Astrocyte (in vitro differentiated cells and primary cell): ENCODE measurements at regions not wholly inside any gene's neighbourhood (a gene's known extent, or its start where the extent isn't known, plus 50 kb on each side); places are given as distances from the start of the nearest gene placed in this dataset.

Experiments used
- DNase-seq: peaks from one replicate; pipeline ENCODE4 v3.0.0-alpha.2; 2010; ENCODE audit warnings: low read depth
- FAIRE-seq: peaks from 2 replicates; lab custom pipeline; 2011; peaks lifted over from hg19 to GRCh38; lab: Jason Lieb, UNC
- H2AFZ ChIP-seq: 2 replicates; pipeline ENCODE4 v1.6.0; 2012; ENCODE audit warnings: low read depth, low read length, inconsistent platforms
- H3K27ac ChIP-seq: 2 replicates; pipeline ENCODE4 v1.5.1; 2011; ENCODE audit warnings: low read depth, low read length, inconsistent platforms
- H3K27me3 ChIP-seq: 2 replicates; pipeline ENCODE4 v1.6.0; 2011; ENCODE audit warnings: low read length, inconsistent platforms; ENCODE audit not compliant: insufficient read depth
- H3K36me3 ChIP-seq: 2 replicates; pipeline ENCODE4 v1.5.1; 2011; ENCODE audit warnings: low read length, inconsistent platforms; ENCODE audit not compliant: insufficient read depth
- H3K4me1 ChIP-seq: 2 replicates; pipeline ENCODE4 v1.5.1; 2011; ENCODE audit warnings: low read length, inconsistent platforms; ENCODE audit not compliant: insufficient read depth
- H3K4me2 ChIP-seq: 2 replicates; pipeline ENCODE4 v1.6.0; 2012; ENCODE audit warnings: low read length, inconsistent platforms
- H3K4me3 ChIP-seq: 2 replicates; pipeline ENCODE4 v1.5.1; 2011; ENCODE audit warnings: low read depth, mild to moderate bottlenecking, low read length, inconsistent platforms; ENCODE audit not compliant: insufficient read depth
- H3K79me2 ChIP-seq: 2 replicates; pipeline ENCODE4 v1.6.0; 2012; ENCODE audit warnings: mild to moderate bottlenecking, low read length, inconsistent platforms; ENCODE audit not compliant: insufficient read depth
- H3K9ac ChIP-seq: 2 replicates; pipeline ENCODE4 v1.6.0; 2012; ENCODE audit warnings: mild to moderate bottlenecking, low read length, inconsistent platforms
- H3K9me3 ChIP-seq: 2 replicates; pipeline ENCODE4 v1.5.1; 2012; ENCODE audit warnings: low read depth, mild to moderate bottlenecking, low read length, inconsistent platforms; ENCODE audit not compliant: insufficient read depth
- H4K20me1 ChIP-seq: 2 replicates; pipeline ENCODE4 v1.6.0; 2012; ENCODE audit warnings: low read length, inconsistent platforms; ENCODE audit not compliant: insufficient read depth
- H3K27ac Mint-ChIP-seq: one replicate; pipeline ENCODE4 v1.8.0; 2021; ENCODE audit warnings: mild to moderate bottlenecking, mixed read lengths; ENCODE audit not compliant: unreplicated experiment
- H3K27me3 Mint-ChIP-seq: one replicate; pipeline ENCODE4 v1.8.0; 2021; ENCODE audit warnings: low read depth, mixed read lengths; ENCODE audit not compliant: unreplicated experiment
- H3K36me3 Mint-ChIP-seq: one replicate; pipeline ENCODE4 v1.8.0; 2021; ENCODE audit warnings: low read depth, mixed read lengths; ENCODE audit not compliant: unreplicated experiment
- H3K4me1 Mint-ChIP-seq: one replicate; pipeline ENCODE4 v1.8.0; 2021; ENCODE audit warnings: low read depth, mixed read lengths; ENCODE audit not compliant: unreplicated experiment
- H3K4me3 Mint-ChIP-seq: one replicate; pipeline ENCODE4 v1.8.0; 2021; ENCODE audit warnings: mild to moderate bottlenecking, moderate library complexity, mixed read lengths; ENCODE audit not compliant: unreplicated experiment
- H3K9me3 Mint-ChIP-seq: one replicate; pipeline ENCODE4 v1.8.0; 2021; ENCODE audit warnings: mild to moderate bottlenecking, mixed read lengths; ENCODE audit not compliant: unreplicated experiment
- EZH2 ChIP-seq: IDR thresholded peaks from 2 replicates; pipeline ENCODE4 v1.6.1; 2012; ENCODE audit warnings: mild to moderate bottlenecking, low read length, inconsistent platforms; ENCODE audit not compliant: insufficient read depth
- TF ChIP-seq, protein P1 (sequence below): IDR thresholded peaks from 2 replicates; pipeline ENCODE4 v1.5.1; 2011; ENCODE audit warnings: low read depth, mild to moderate bottlenecking, inconsistent platforms, low read length, moderate library complexity; ENCODE audit not compliant: insufficient read depth

DNA sequence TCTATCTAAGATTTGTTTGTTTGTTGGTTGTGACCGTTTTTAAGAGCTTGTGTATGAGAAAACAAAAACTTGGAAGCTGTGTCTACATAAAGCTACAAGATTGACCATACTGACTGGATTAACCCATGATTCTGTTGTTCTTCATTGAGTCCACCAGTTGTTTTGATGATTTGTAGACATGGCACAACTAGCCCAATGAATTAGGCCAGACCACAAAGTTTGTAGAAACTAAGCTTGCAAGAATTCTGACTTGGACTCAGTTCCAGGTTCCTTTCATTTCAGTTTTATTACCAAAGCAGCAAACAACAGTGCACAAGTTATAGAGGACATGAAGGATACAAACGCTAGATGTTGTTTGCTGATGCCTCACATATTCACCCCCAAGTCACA, 119.3 kb downstream of the RASGEF1B start:
- no peaks in the 10 kb centered on the region for H3K4me1 ChIP-seq
- H3K27me3 Mint-ChIP-seq, result no peaks in the 10 kb centered on the region
- H3K4me3 ChIP-seq, result no peak overlapping the region
- no peak overlapping the region for H3K9ac ChIP-seq
- no peaks in the 10 kb centered on the region for H3K36me3 Mint-ChIP-seq
- DNase-seq (peak; percentile 14), FAIRE-seq (peak; percentile 95)
- no peaks in the 10 kb centered on the region for H3K4me1 Mint-ChIP-seq
- no peaks in the 10 kb centered on the region for H3K9me3 ChIP-seq
- no peaks in the 10 kb centered on the region for H3K9me3 Mint-ChIP-seq
- no peak overlapping the region for H3K4me3 Mint-ChIP-seq
- H3K27me3 ChIP-seq, result no peaks in the 10 kb centered on the region
- no peak overlapping the region for H2AFZ ChIP-seq
- H3K79me2 ChIP-seq, result no peaks in the 10 kb centered on the region
- H3K4me2 ChIP-seq, result no peak overlapping the region
- no peak overlapping the region for H3K27ac ChIP-seq
- no peak overlapping the region for H3K27ac Mint-ChIP-seq
- H4K20me1 ChIP-seq, result no peaks in the 10 kb centered on the region
- no peaks in the 10 kb centered on the region for H3K36me3 ChIP-seq
- TF ChIP-seq, protein P1, sequence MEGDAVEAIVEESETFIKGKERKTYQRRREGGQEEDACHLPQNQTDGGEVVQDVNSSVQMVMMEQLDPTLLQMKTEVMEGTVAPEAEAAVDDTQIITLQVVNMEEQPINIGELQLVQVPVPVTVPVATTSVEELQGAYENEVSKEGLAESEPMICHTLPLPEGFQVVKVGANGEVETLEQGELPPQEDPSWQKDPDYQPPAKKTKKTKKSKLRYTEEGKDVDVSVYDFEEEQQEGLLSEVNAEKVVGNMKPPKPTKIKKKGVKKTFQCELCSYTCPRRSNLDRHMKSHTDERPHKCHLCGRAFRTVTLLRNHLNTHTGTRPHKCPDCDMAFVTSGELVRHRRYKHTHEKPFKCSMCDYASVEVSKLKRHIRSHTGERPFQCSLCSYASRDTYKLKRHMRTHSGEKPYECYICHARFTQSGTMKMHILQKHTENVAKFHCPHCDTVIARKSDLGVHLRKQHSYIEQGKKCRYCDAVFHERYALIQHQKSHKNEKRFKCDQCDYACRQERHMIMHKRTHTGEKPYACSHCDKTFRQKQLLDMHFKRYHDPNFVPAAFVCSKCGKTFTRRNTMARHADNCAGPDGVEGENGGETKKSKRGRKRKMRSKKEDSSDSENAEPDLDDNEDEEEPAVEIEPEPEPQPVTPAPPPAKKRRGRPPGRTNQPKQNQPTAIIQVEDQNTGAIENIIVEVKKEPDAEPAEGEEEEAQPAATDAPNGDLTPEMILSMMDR, result no peak
- TF ChIP-seq EZH2, result no peak

DNA sequence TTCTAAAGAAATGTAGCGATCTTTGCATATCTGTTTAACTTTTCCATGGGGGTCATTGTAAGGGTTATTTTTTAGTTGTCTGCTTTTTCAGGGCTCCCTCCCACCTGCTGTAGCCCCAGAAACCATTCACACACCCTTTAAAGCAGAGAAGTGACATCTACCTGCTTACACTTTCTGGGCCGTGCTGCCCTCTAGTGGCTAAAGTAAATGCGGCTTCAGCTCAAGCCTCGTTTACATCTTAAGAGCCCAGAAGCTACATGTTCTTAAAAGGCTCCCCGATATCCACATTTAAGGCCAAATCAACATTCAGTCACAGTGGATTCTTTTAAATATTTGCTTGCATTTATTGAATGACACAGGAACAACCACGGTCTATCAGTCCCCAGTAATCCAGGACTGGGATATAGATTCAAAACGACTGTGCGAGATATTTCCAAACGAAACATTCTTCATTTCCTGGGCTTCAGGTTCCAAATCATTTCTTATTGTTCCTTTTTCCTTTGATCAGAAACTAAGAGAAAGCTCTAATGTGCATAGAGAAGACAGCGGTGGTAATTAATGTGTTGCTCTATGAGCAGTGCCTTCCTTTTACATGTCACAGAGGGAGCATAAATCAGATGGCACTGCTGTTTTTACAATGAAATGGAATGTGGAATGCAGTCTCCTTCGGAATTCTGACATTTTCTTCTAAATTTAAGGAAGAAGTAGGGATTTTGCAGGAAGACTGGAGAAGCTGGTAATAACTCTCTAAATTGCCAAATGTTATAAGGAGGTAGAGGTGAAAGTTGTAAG, 119.9 kb downstream of the RASGEF1B start:
- H3K27ac Mint-ChIP-seq, result no peak overlapping the region
- FAIRE-seq, result peak; percentile 37
- TF ChIP-seq, protein P1, result peak; percentile 89
- no peak for TF ChIP-seq EZH2

DNA sequence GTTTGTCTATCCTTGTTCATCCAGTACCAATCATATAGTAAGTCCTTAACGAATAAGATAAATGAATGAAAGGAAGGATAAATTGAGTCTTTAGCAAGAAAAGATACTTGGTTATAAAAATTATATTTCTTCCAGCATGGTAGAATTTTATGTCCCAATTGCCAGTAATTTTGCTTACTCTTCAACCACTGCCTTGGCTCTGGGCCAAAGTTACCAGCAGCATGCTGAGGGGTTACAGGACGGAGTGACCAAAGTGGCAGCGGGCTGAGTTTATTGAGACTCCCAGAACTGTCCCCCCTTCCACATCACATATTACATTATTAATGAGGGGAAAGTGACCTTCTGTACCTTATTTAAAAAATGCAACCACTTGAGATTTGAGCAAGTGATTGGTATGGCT, 121.7 kb downstream of the RASGEF1B start:
- Histone ChIP-seq H3K4me3 (no peak overlapping the region), H3K9ac (no peak overlapping the region), H3K27ac (no peak overlapping the region), H3K36me3 (no peaks in the 10 kb centered on the region), H2AFZ (no peak overlapping the region), H4K20me1 (no peaks in the 10 kb centered on the region), H3K27me3 (no peaks in the 10 kb centered on the region), H3K79me2 (no peaks in the 10 kb centered on the region), H3K4me1 (no peaks in the 10 kb centered on the region), H3K9me3 (no peaks in the 10 kb centered on the region), H3K4me2 (no peak overlapping the region)
- Mint-ChIP-seq H3K4me3 (no peak overlapping the region), H3K9me3 (no peaks in the 10 kb centered on the region), H3K4me1 (no peaks in the 10 kb centered on the region), H3K36me3 (no peaks in the 10 kb centered on the region), H3K27ac (no peak overlapping the region), H3K27me3 (no peaks in the 10 kb centered on the region)
- TF ChIP-seq, protein P1, result no peak
- TF ChIP-seq EZH2, result no peak
- DNase-seq (no peak), FAIRE-seq (no peak)

More for the DNA sequence above, 119.9 kb downstream of the RASGEF1B start:
- Histone ChIP-seq H3K27ac (no peak overlapping the region), H3K27me3 (no peaks in the 10 kb centered on the region), H3K4me2 (no peak overlapping the region), H4K20me1 (no peaks in the 10 kb centered on the region), H3K36me3 (no peaks in the 10 kb centered on the region), H3K9ac (no peak overlapping the region), H3K4me3 (no peak overlapping the region), H3K4me1 (no peaks in the 10 kb centered on the region), H3K79me2 (no peaks in the 10 kb centered on the region), H2AFZ (no peak overlapping the region), H3K9me3 (no peaks in the 10 kb centered on the region)
- H3K4me1 Mint-ChIP-seq, result no peaks in the 10 kb centered on the region
- no peaks in the 10 kb centered on the region for H3K36me3 Mint-ChIP-seq
- no peak overlapping the region for H3K4me3 Mint-ChIP-seq
- H3K27me3 Mint-ChIP-seq, result no peaks in the 10 kb centered on the region
- H3K9me3 Mint-ChIP-seq, result no peaks in the 10 kb centered on the region
- peak; percentile 28 for DNase-seq
